ENCODE measurements at regions not wholly inside any gene's neighbourhood (a gene's known extent, or its start where the extent isn't known, plus 50 kb on each side); places are given as distances from the start of the nearest gene placed in this dataset.

GRCh38 chr1:243957141-243957540, 93.9 kb upstream of the ZBTB18 start:
- H3K27me3 ChIP-seq (replicated peaks in 1 of 4; ENCODE audit: control insufficient read depth in 3 of 4, extremely low read depth in 1 of 4, insufficient read depth in 3 of 4, low read length in 3 of 4) = no peaks in the 10 kb centered on the region
- no peak overlapping the region for H2AFZ ChIP-seq (ENCODE audit: low read length)
- no peaks in the 10 kb centered on the region for H3K79me1 ChIP-seq (ENCODE audit: low read depth, low read length)
- H4K20me1 ChIP-seq (replicated peaks in 1 of 2; ENCODE audit: control insufficient read depth in 1 of 2, insufficient read depth in 2 of 2, low read length in 2 of 2) = no peaks in the 10 kb centered on the region
- no peak overlapping the region for H3K27ac ChIP-seq (ENCODE audit: low read depth, low read length)
- H3K14ac ChIP-seq (ENCODE audit: insufficient read length) = no peak overlapping the region
- H3K56ac ChIP-seq (replicated peaks; ENCODE audit: insufficient read length, low read depth, low read length) = no peak overlapping the region
- H2AK5ac ChIP-seq (ENCODE audit: low read depth, low read length) = no peak overlapping the region
- no peak overlapping the region for H3K23ac ChIP-seq (ENCODE audit: insufficient read length)
- DNase-seq (ENCODE audit: low read depth in 1 of 2, low spot score in 2 of 2) = no peak
- H2BK20ac ChIP-seq (ENCODE audit: low read length) = no peak overlapping the region
- H2BK5ac ChIP-seq (ENCODE audit: low read depth, low read length) = no peak overlapping the region
- no peak overlapping the region for H3K9ac ChIP-seq (replicated peaks in 1 of 4; ENCODE audit: extremely low read depth in 1 of 4, low read depth in 3 of 4, low read length in 3 of 4)
- peaks cover 0 to 4% (median 1%) of the 10 kb centered on the region in 4 experiments; a peak in 2 of 7 replicates for H3K4me1 ChIP-seq (replicated peaks in 1 of 4; ENCODE audit: control insufficient read depth in 3 of 4, insufficient read depth in 4 of 4, low read length in 3 of 4)
- no peaks in the 10 kb centered on the region for H3K9me3 ChIP-seq (ENCODE audit: insufficient read depth in 2 of 2, low read depth in 1 of 2, low read length in 1 of 2)
- no peak overlapping the region for H3K18ac ChIP-seq (ENCODE audit: extremely low read depth, low read length)
- H2BK15ac ChIP-seq (ENCODE audit: low read length) = no peak overlapping the region
- no peaks in the 10 kb centered on the region for H3K23me2 ChIP-seq (ENCODE audit: low read depth, low read length)
- no peak overlapping the region for H4K91ac ChIP-seq (replicated peaks; ENCODE audit: insufficient read length, low read length)
- H4K5ac ChIP-seq (ENCODE audit: insufficient read length, low read depth, low read length) = no peak overlapping the region
- no peak overlapping the region for H3K4me2 ChIP-seq (ENCODE audit: insufficient read depth in 1 of 2, low read depth in 2 of 2, low read length in 2 of 2)
- no peaks in the 10 kb centered on the region for H3K36me3 ChIP-seq (ENCODE audit: control insufficient read depth in 2 of 4, insufficient read depth in 4 of 4, low read length in 3 of 4)
- H4K8ac ChIP-seq (ENCODE audit: extremely low read depth, insufficient read depth, low read length) = no peak overlapping the region
- CTCF ChIA-PET (ENCODE audit: partially characterized antibody) = interaction anchor here (1.0 to 1.5 kb wide), 2 partner anchors 8 to 12 kb away, joined by 3 to 4 read pairs; no protein-coding TSS in a partner anchor
- H3K79me2 ChIP-seq (ENCODE audit: control insufficient read depth in 1 of 2, insufficient read depth in 2 of 2, low read length in 2 of 2) = no peaks in the 10 kb centered on the region
- no peak for FAIRE-seq
- H3K4ac ChIP-seq (replicated peaks; ENCODE audit: insufficient read length, low read depth, low read length) = no peak overlapping the region
- no peak overlapping the region for H2BK12ac ChIP-seq (ENCODE audit: low read depth, low read length)
- H3K4me3 ChIP-seq (ENCODE audit: extremely low read depth in 1 of 4, insufficient read depth in 2 of 4, low read depth in 3 of 4, low read length in 4 of 4) = no peak overlapping the region
- POLR2A ChIA-PET (ENCODE audit: partially characterized antibody) = no interaction called here
- no peak overlapping the region for H2BK120ac ChIP-seq (replicated peaks; ENCODE audit: low read depth, low read length)
- TF ChIP-seq CHD1 (IDR thresholded peaks at IDR 0.05; ENCODE audit: low read depth, low read length) (no peak), SRF (IDR thresholded peaks at IDR 0.05; ENCODE audit: low read depth, low read length) (no peak), TAF1 (IDR thresholded peaks at IDR 0.05; ENCODE audit: low read depth, low read length) (no peak), NRF1 (IDR thresholded peaks at IDR 0.05; ENCODE audit: low read depth, low read length) (no peak), TBP (IDR thresholded peaks at IDR 0.05; ENCODE audit: low read depth, low read length) (no peak), YY1 (IDR thresholded peaks at IDR 0.05; ENCODE audit: low read depth, low read length) (no peak), KDM1A (IDR thresholded peaks at IDR 0.05; ENCODE audit: borderline replicate concordance, low read length) (no peak), MAFK (IDR thresholded peaks at IDR 0.05; ENCODE audit: low read depth, low read length) (no peak), EGR1 (IDR thresholded peaks at IDR 0.05; ENCODE audit: borderline replicate concordance, low read depth, low read length) (no peak), E2F6 (IDR thresholded peaks at IDR 0.05) (no peak), CBX8 (IDR thresholded peaks at IDR 0.05; ENCODE audit: borderline replicate concordance, low read depth, low read length) (no peak), GTF2F1 (IDR thresholded peaks at IDR 0.05; ENCODE audit: borderline replicate concordance, low read depth, low read length) (no peak), CREB1 (IDR thresholded peaks at IDR 0.05) (no peak), GABPA (IDR thresholded peaks at IDR 0.05; ENCODE audit: borderline replicate concordance, insufficient read depth, low read length) (no peak), USF2 (IDR thresholded peaks at IDR 0.05; ENCODE audit: low read length) (no peak)

Data from H1 (cell line).